ENCODE measurements at regions not wholly inside any gene's neighbourhood (a gene's known extent, or its start where the extent isn't known, plus 50 kb on each side); places are given as distances from the start of the nearest gene placed in this dataset.

- peak overlapping the region in 1 of 10 donors; percentile 39 for H3K27ac ChIP-seq
- H3K4me1 ChIP-seq, result peaks cover 0 to 14% (median 6%) of the 10 kb centered on the region in 9 donors
- WGBS, 2 donors, result 93 to 96% methylated on average over 11 of the region's 11 CpGs
- no peaks in the 10 kb centered on the region for H3K27me3 ChIP-seq
- TF ChIP-seq CTCF (IDR thresholded peaks at IDR 0.05), result no peak
- DNase-seq (no peak), ATAC-seq (no peak)
- intact Hi-C loops (cut with DNase I), result loop anchor here in 2 of 10 donors (5.0 to 10.0 kb wide), 2 partner anchors 73 to 76 kb away; no protein-coding TSS in a partner anchor
- no peaks in the 10 kb centered on the region for H3K36me3 ChIP-seq
- no peak overlapping the region for H3K4me3 ChIP-seq
- H3K9me3 ChIP-seq, result no peaks in the 10 kb centered on the region
These were observed 146.9 kb upstream of the AKR1E2 start for GRCh38 chr10:4678951-4679671.

- intact Hi-C loops (cut with DNase I), result loop anchor here in 2 of 10 donors (5.0 to 10.0 kb wide), 2 partner anchors 74 to 77 kb away; no protein-coding TSS in a partner anchor
- ATAC-seq (peak in 3 of 8 donors; percentile 73 to 89 (median 81)), DNase-seq (no peak)
- peaks cover 0 to 21% (median 6%) of the 10 kb centered on the region in 9 donors for H3K4me1 ChIP-seq
- no peaks in the 10 kb centered on the region for H3K27me3 ChIP-seq
- H3K4me3 ChIP-seq, result no peak overlapping the region
- H3K36me3 ChIP-seq, result no peaks in the 10 kb centered on the region
- WGBS, 2 donors, result 88 to 90% methylated on average over 11 of the region's 11 CpGs
- H3K9me3 ChIP-seq, result no peaks in the 10 kb centered on the region
- TF ChIP-seq CTCF (IDR thresholded peaks at IDR 0.05), result no peak
- H3K27ac ChIP-seq, result peak overlapping the region in 3 of 10 donors; percentile 40 to 60 (median 54)
These were observed 147.7 kb upstream of the AKR1E2 start for GRCh38 chr10:4678023-4678950.

DNA sequence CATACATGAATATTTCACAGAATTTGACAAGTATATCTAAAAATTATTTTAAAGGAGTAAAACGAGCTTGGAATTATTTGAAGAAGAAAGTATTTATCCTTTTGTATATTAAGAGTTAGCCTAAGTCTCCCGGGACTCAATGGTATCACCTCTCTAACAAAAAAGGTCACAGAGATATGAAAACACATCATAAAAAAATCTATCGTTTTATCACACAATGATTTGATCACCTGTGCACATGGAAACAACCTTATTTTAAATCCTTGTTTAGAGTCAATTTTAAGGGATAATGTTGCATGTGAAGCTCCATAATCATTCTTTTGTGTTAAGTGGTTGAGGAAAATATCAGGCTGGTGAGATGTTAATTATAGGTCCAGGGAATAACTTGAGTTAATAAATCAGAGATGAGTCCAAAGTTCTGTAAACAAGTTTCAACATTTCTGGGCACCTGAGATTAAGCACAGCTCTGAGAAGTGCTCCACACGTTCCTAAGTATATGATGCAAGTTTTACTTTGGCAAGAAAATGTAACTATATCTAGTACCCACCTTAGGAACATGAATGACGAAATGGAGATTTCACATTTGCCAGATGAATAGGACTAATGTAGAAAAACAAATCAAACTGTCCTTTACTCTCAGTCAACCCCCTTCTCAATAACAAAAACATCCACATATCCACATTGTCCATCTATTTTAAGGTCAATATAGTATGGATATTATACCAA lies 148.5 kb upstream of the AKR1E2 start:
- Histone ChIP-seq H3K27ac (peak overlapping the region in 3 of 10 donors; percentile 40 to 60 (median 54)), H3K27me3 (no peaks in the 10 kb centered on the region), H3K4me1 (peaks cover 0 to 22% (median 8%) of the 10 kb centered on the region in 9 donors), H3K4me3 (no peak overlapping the region), H3K36me3 (no peaks in the 10 kb centered on the region), H3K9me3 (no peaks in the 10 kb centered on the region)
- no peak for TF ChIP-seq CTCF (IDR thresholded peaks at IDR 0.05)
- WGBS, 2 donors, result 59 to 65% methylated on average over 5 of the region's 5 CpGs
- DNase-seq, result no peak
- intact Hi-C loops (cut with DNase I), result loop anchor here in 2 of 10 donors (5.0 to 10.0 kb wide), 2 partner anchors 75 to 77 kb away; no protein-coding TSS in a partner anchor
- ATAC-seq, result peak in 6 of 8 donors; percentile 38 to 90 (median 69)
